PC-3 (cell line): ENCODE measurements at regions not wholly inside any gene's neighbourhood (a gene's known extent, or its start where the extent isn't known, plus 50 kb on each side); places are given as distances from the start of the nearest gene placed in this dataset.

Experiments
- ATAC-seq: fragments of 200-7000 bp; cut with Tn5 transposase; 2 replicates; pipeline ENCODE4 v1.9.1; 2020; ENCODE audit warnings: mild to moderate bottlenecking, moderate library complexity
- BruUV-seq: library from RNA; stranded (reverse); fragments of 400-500 nt; replicated peaks from 2 replicates; lab custom pipeline; 2021; lab: Mats Ljungman, UMichigan
- CTCF ChIA-PET: fragments of 300-600 bp; sonication (Branson Sonifier 250); formaldehyde crosslinking; loops from one replicate; lab custom pipeline; 2022; ENCODE audit warnings: antibody characterized with exemption; lab: Charles Lee
- POLR2A ChIA-PET: fragments of 300-600 bp; sonication (Branson Sonifier 250); formaldehyde crosslinking; loops from one replicate; lab custom pipeline; 2022; ENCODE audit warnings: antibody characterized with exemption; ENCODE audit not compliant: unreplicated experiment; lab: Charles Lee
- DNase-seq: peaks from one replicate; pipeline ENCODE4 v3.0.0-alpha.2; 2015
- H2AFZ ChIP-seq: fragments of 300-600 bp; sonication (generic); 2 replicates; pipeline ENCODE4 v1.6.0; 2016; ENCODE audit warnings: antibody characterized with exemption, low read length
- H3F3A ChIP-seq: fragments of 300-600 bp; sonication (generic); one replicate; pipeline ENCODE4 v1.6.0; 2017; ENCODE audit warnings: antibody characterized with exemption, low read length, control low read depth, mild to moderate bottlenecking; ENCODE audit not compliant: unreplicated experiment
- H3K27ac ChIP-seq: fragments of 300-600 bp; sonication (generic); 2 replicates; pipeline ENCODE4 v1.5.1; 2016; ENCODE audit warnings: mild to moderate bottlenecking, low read length
- H3K27me3 ChIP-seq: fragments of 300-600 bp; sonication (generic); 2 replicates; pipeline ENCODE4 v1.6.1; 2016; ENCODE audit warnings: low read length, mixed read lengths
- H3K36me3 ChIP-seq: fragments of 300-600 bp; sonication (generic); 2 replicates; pipeline ENCODE4 v1.6.1; 2016; ENCODE audit warnings: low read depth, mixed run types, low read length, mixed read lengths
- H3K4me1 ChIP-seq: fragments of 300-600 bp; sonication (generic); 2 replicates; pipeline ENCODE4 v1.5.1; 2016; ENCODE audit warnings: low read length; ENCODE audit not compliant: insufficient read depth
- H3K4me2 ChIP-seq: fragments of 300-600 bp; sonication (generic); 2 replicates; pipeline ENCODE4 v1.6.0; 2016; ENCODE audit warnings: low read length
- H3K4me3 ChIP-seq: fragments of 300-600 bp; sonication (generic); 2 replicates; pipeline ENCODE4 v1.5.1; 2016; ENCODE audit warnings: mild to moderate bottlenecking, low read length, mixed read lengths
- H3K79me2 ChIP-seq: fragments of 300-600 bp; sonication (generic); 2 replicates; pipeline ENCODE4 v1.6.1; 2017; ENCODE audit warnings: low read length, mixed read lengths
- H3K9ac ChIP-seq: fragments of 300-600 bp; sonication (generic); 2 replicates; pipeline ENCODE4 v1.6.0; 2016; ENCODE audit warnings: mild to moderate bottlenecking, low read length
- H3K9me2 ChIP-seq: fragments of 300-600 bp; sonication (generic); replicated peaks from 2 replicates; pipeline ENCODE4 v1.6.1; 2016; ENCODE audit warnings: mixed run types, low read length, mixed read lengths
- H3K9me3 ChIP-seq: fragments of 300-600 bp; sonication (generic); 2 replicates; pipeline ENCODE4 v1.6.1; 2016; ENCODE audit warnings: low read length, mixed read lengths
- H4K20me1 ChIP-seq: fragments of 300-600 bp; sonication (generic); 2 replicates; pipeline ENCODE4 v1.6.1; 2016; ENCODE audit warnings: low read length, mixed read lengths
- EZH2 ChIP-seq: fragments of 300-600 bp; sonication (generic); IDR thresholded peaks from one replicate; pipeline ENCODE4 v1.6.1; 2017; ENCODE audit warnings: antibody characterized with exemption, mild to moderate bottlenecking, low read length; ENCODE audit not compliant: unreplicated experiment
- EZH2phosphoT487 ChIP-seq: fragments of 300-600 bp; sonication (generic); IDR thresholded peaks from 2 replicates; pipeline ENCODE4 v1.6.1; 2018; ENCODE audit warnings: mild to moderate bottlenecking, antibody characterized with exemption, low read length, borderline replicate concordance
- intact Hi-C: fragments of 100-400 bp; cut with micrococcal nuclease; formaldehyde crosslinking; loops from 2 replicates; pipeline ENCODE4 v1.9.0; 2023
- TF ChIP-seq, protein P1 (sequence below): fragments of 300-600 bp; sonication (generic); conservative IDR thresholded peaks from 2 replicates; pipeline ENCODE4 v1.5.1; 2017; ENCODE audit warnings: antibody characterized with exemption, low read depth, mild to moderate bottlenecking, low read length

DNA sequence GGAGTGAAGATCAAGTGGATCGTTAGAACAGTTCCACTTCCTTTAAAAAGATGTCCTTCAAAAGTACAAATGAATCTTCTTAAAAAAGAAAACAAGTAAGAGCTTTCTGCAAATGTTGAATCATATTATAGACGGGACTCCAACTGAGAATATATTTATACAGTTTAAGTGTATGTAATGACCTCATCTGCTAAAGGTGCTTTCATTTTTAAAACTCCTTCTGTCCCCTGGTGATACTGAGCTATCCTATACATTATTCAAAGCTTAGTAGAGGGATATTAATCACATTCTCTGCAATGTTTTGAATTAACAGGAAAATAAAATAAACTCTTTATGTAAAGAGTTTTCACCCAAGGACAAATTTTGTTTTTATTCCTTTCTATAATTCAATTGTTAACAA lies 420.7 kb upstream of the SLC8A1 start:
- no peak for DNase-seq
- no peaks in the 10 kb centered on the region for H3K9me2 ChIP-seq
- no peak; the same call in 1 of the 2 replicates for ATAC-seq
- CTCF ChIA-PET, result no interaction called here
- no peak overlapping the region for H3K27ac ChIP-seq
- TF ChIP-seq, protein P1, sequence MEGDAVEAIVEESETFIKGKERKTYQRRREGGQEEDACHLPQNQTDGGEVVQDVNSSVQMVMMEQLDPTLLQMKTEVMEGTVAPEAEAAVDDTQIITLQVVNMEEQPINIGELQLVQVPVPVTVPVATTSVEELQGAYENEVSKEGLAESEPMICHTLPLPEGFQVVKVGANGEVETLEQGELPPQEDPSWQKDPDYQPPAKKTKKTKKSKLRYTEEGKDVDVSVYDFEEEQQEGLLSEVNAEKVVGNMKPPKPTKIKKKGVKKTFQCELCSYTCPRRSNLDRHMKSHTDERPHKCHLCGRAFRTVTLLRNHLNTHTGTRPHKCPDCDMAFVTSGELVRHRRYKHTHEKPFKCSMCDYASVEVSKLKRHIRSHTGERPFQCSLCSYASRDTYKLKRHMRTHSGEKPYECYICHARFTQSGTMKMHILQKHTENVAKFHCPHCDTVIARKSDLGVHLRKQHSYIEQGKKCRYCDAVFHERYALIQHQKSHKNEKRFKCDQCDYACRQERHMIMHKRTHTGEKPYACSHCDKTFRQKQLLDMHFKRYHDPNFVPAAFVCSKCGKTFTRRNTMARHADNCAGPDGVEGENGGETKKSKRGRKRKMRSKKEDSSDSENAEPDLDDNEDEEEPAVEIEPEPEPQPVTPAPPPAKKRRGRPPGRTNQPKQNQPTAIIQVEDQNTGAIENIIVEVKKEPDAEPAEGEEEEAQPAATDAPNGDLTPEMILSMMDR, result no peak
- no peak for TF ChIP-seq EZH2phosphoT487
- no peak for TF ChIP-seq EZH2
- H3K36me3 ChIP-seq, result no peaks in the 10 kb centered on the region
- H3K9me3 ChIP-seq, result no peaks in the 10 kb centered on the region
- intact Hi-C loops, result loop anchor here (10.0 kb wide), 1 partner anchor 332 kb away; no protein-coding TSS in a partner anchor
- H3K4me1 ChIP-seq, result peaks cover 9% of the 10 kb centered on the region
- peak overlapping the region; percentile 20; the same call in 1 of the 2 replicates for H2AFZ ChIP-seq
- no peak overlapping the region for H3K4me2 ChIP-seq
- H3F3A ChIP-seq, result no peaks in the 10 kb centered on the region
- H3K79me2 ChIP-seq, result no peaks in the 10 kb centered on the region
- no peaks in the 10 kb centered on the region for H3K27me3 ChIP-seq
- H4K20me1 ChIP-seq, result no peaks in the 10 kb centered on the region
- H3K4me3 ChIP-seq, result no peak overlapping the region
- BruUV-seq, result no TSS peak
- POLR2A ChIA-PET, result no interaction called here
- no peak overlapping the region for H3K9ac ChIP-seq

DNA sequence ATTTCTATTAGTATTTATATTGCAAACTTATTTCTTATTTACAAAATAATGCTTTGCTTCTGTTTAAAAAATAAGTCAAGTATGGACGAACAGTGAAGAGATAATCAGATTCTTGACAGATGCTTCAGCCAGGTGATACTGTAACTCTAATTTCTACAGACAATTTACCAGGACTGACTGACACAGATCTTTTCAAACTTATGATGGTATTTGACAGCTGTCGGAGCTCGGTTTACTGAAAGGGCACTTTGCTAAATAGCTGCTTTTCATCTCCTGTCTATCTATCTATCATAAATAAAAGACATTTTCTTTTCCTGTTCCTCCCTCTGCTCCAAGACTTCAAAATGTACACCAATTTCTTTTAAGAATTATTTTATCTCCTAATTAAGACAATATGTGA lies 422.5 kb upstream of the SLC8A1 start:
- BruUV-seq, result no TSS peak
- ChIA-PET POLR2A (no interaction called here), CTCF (interaction anchor here (0.7 kb wide), 1 partner anchor 60 kb away, joined by 4 read pairs; no protein-coding TSS in a partner anchor)
- Histone ChIP-seq H3K9ac (no peak overlapping the region), H3K79me2 (no peaks in the 10 kb centered on the region), H3K27ac (no peak overlapping the region), H3K9me2 (no peaks in the 10 kb centered on the region), H4K20me1 (no peaks in the 10 kb centered on the region), H3K36me3 (no peaks in the 10 kb centered on the region), H3K4me1 (peaks cover 27% of the 10 kb centered on the region), H3F3A (peaks cover 3% of the 10 kb centered on the region), H3K27me3 (no peaks in the 10 kb centered on the region), H3K4me3 (no peak overlapping the region), H2AFZ (no peak overlapping the region), H3K4me2 (no peak overlapping the region), H3K9me3 (no peaks in the 10 kb centered on the region)
- no peak for ATAC-seq
- TF ChIP-seq, protein P1, result no peak
- TF ChIP-seq EZH2 (no peak), EZH2phosphoT487 (no peak)
- intact Hi-C loops, result loop anchor here (10.0 kb wide), 1 partner anchor 330 kb away; no protein-coding TSS in a partner anchor
- no peak for DNase-seq

DNA sequence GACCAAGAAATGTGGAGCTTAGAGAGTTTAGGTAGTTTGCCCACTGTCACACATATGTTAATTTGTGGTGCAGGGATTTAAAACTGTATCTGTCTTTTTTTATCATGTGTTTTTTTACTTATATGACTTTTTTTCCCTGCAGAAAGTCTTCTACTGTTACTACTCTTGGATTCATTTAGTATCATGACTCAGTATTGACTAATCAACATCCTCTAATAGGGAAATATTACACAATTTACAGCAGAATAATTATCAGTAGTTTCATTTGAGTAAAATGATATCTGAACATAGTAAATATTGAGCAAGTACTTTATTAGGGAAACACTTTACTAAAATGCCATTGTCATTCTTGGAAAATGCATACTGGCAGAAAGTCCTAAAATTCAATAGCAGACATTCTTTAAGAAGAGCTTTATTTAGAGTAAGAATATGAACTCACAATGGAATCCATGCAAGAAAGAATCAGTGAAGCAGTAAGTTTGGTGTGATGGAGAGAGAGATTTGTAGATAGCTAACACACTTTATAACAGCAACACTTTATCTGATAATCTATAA lies 425.9 kb upstream of the SLC8A1 start:
- DNase-seq, result peak; percentile 69
- CTCF ChIA-PET, result interaction anchor here (0.6 to 0.7 kb wide), 2 partner anchors 79 to 523 kb away, joined by 3 read pairs; no protein-coding TSS in a partner anchor
- peak overlapping the region; percentile 24; the same call in 1 of the 2 replicates for H3K9ac ChIP-seq

More for the DNA sequence above, 425.9 kb upstream of the SLC8A1 start:
- TF ChIP-seq EZH2 (no peak), EZH2phosphoT487 (no peak)
- TF ChIP-seq, protein P1, result no peak
- BruUV-seq, result no TSS peak
- Histone ChIP-seq H3K4me2 (peak overlapping the region; percentile 59), H3K27me3 (no peaks in the 10 kb centered on the region), H2AFZ (no peak overlapping the region), H3K4me3 (no peak overlapping the region), H3F3A (peaks cover 3% of the 10 kb centered on the region), H3K36me3 (no peaks in the 10 kb centered on the region), H3K27ac (peak overlapping the region; percentile 78), H3K79me2 (no peaks in the 10 kb centered on the region), H3K4me1 (peaks cover 34% of the 10 kb centered on the region), H3K9me3 (no peaks in the 10 kb centered on the region), H4K20me1 (no peaks in the 10 kb centered on the region), H3K9me2 (no peaks in the 10 kb centered on the region)
- POLR2A ChIA-PET, result interaction anchor here (0.7 kb wide), 1 partner anchor 558 kb away, joined by 4 read pairs; no protein-coding TSS in a partner anchor
- intact Hi-C loops, result loop anchor here (10.0 kb wide), 1 partner anchor 327 kb away; no protein-coding TSS in a partner anchor
- ATAC-seq, result peak; percentile 68
